Tibial nerve (tissue), 3 donors: ENCODE measurements at regions not wholly inside any gene's neighbourhood (a gene's known extent, or its start where the extent isn't known, plus 50 kb on each side); places are given as distances from the start of the nearest gene placed in this dataset.

Experiments
- CTCF ChIP-seq, 5 experiments: fragments of 200-600 bp in 3 of 5; fragments of 450-650 bp in 2 of 5; sonication (generic) in 3 of 5; IDR thresholded peaks; one replicate each; pipeline ENCODE4 v1.5.1; 2016 to 2019; ENCODE audit warnings: antibody characterized with exemption in 5 of 5, mild to moderate bottlenecking in 3 of 5, moderate library complexity in 2 of 5
- POLR2A ChIP-seq, 2 donors: fragments of 450-650 bp; IDR thresholded peaks; one replicate each; pipeline ENCODE4 v1.6.1; 2017; ENCODE audit warnings: antibody characterized with exemption in 2 of 2, mild to moderate bottlenecking in 2 of 2, moderate library complexity in 2 of 2

GRCh38 chr3:194840661-194841514 is 155.2 kb downstream of the FAM43A start:
- no peak for TF ChIP-seq CTCF (IDR thresholded peaks at IDR 0.05)
- no peak for TF ChIP-seq POLR2A (IDR thresholded peaks at IDR 0.05)
